Breast epithelium (tissue), 3 donors: ENCODE measurements at regions not wholly inside any gene's neighbourhood (a gene's known extent, or its start where the extent isn't known, plus 50 kb on each side); places are given as distances from the start of the nearest gene placed in this dataset.

Source experiments
- CTCF ChIP-seq, 3 donors: fragments of 450-650 bp; IDR thresholded peaks; one replicate each; pipeline ENCODE4 v1.5.1; 2016 to 2017; ENCODE audit warnings: antibody characterized with exemption in 3 of 3, mild to moderate bottlenecking in 3 of 3, moderate library complexity in 3 of 3
- POLR2A ChIP-seq: fragments of 450-650 bp; IDR thresholded peaks from one replicate; pipeline ENCODE4 v1.6.1; 2016; ENCODE audit warnings: antibody characterized with exemption, mild to moderate bottlenecking, moderate library complexity

GRCh38 chr21:16847211-16847610 lies 665.6 kb upstream of the CXADR start:
- no peak for TF ChIP-seq POLR2A
- no peak for TF ChIP-seq CTCF (IDR thresholded peaks at IDR 0.05)
